Neural cell (in vitro differentiated cells): ENCODE measurements at regions not wholly inside any gene's neighbourhood (a gene's known extent, or its start where the extent isn't known, plus 50 kb on each side); places are given as distances from the start of the nearest gene placed in this dataset.

ENCODE experiments used
- CTCF ChIP-seq: fragments of 450-650 bp; IDR thresholded peaks from 2 replicates; pipeline ENCODE4 v1.5.1; 2014; ENCODE audit warnings: antibody characterized with exemption, mild to moderate bottlenecking, moderate library complexity; ENCODE audit not compliant: poor library complexity, severe bottlenecking
- EP300 ChIP-seq: fragments of 450-650 bp; conservative IDR thresholded peaks from 2 replicates; pipeline ENCODE4 v1.6.1; 2014; ENCODE audit warnings: antibody characterized with exemption, mild to moderate bottlenecking, moderate library complexity; ENCODE audit not compliant: poor library complexity, severe bottlenecking
- EZH2 ChIP-seq: fragments of 200-600, 300-800 bp; shearing (Covaris generic), sonication (generic); IDR thresholded peaks from 2 replicates; pipeline ENCODE4 v1.6.1; 2014; ENCODE audit warnings: antibody characterized with exemption, low read length, borderline replicate concordance, mild to moderate bottlenecking; ENCODE audit not compliant: insufficient read depth, poor library complexity, severe bottlenecking
- POLR2AphosphoS5 ChIP-seq: IDR thresholded peaks from 2 replicates; pipeline ENCODE4 v1.6.1; 2012
- RAD21 ChIP-seq: fragments of 450-650 bp; conservative IDR thresholded peaks from 2 replicates; pipeline ENCODE4 v1.6.1; 2014; ENCODE audit warnings: antibody characterized with exemption, mild to moderate bottlenecking, moderate library complexity
- REST ChIP-seq: IDR thresholded peaks from 2 replicates; pipeline ENCODE4 v1.6.1; 2012; ENCODE audit warnings: borderline replicate concordance
- TAF1 ChIP-seq: IDR thresholded peaks from 2 replicates; pipeline ENCODE4 v1.6.1; 2012; ENCODE audit warnings: low read depth

GRCh38 chr2:189302274-189302948 lies 122.8 kb upstream of the COL5A2 start:
- no peak for TF ChIP-seq CTCF
- no peak for TF ChIP-seq REST
- no peak for TF ChIP-seq POLR2AphosphoS5
- TF ChIP-seq RAD21, result no peak
- no peak for TF ChIP-seq EZH2
- TF ChIP-seq EP300, result no peak
- no peak for TF ChIP-seq TAF1
